ENCODE measurements at regions not wholly inside any gene's neighbourhood (a gene's known extent, or its start where the extent isn't known, plus 50 kb on each side); places are given as distances from the start of the nearest gene placed in this dataset.

DNA sequence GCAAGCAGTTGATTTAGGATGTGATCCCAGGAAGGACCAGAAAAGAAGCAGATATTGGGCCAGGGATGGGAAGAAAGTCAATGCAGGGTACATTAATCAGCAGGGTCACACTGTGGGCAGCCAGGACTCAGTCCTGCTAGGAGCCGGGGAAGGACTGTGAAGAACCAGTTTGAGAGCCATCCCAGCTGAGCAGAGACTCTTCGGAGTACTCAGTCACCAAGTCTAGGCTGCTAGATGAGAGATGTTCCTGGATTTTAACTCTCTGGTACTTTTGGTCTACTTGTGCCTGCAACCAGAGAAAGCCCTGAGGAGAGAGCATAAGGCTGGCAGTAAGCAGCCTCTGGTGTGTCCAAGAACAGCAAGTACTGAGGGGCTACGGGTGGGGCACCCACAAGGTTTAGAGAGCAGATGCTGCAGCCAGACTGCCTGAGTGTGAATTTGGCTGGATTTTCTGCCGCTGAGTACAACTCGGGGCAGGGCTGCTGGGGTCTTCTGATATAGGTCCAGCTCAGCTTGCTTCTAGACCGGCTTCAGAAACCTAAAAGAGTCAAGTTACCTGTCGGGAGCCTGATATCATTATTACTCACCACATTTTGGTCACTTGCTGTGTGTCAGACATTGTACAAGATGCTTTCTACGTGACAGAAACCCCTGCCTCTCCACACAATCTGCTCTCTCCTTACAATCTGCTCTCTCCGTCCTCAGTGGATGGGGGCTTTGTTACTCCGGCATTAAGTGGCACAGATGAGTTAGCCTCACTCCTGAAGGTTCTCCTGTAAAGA, 250.2 kb upstream of the GAS1 start:
- TF ChIP-seq, protein P1, sequence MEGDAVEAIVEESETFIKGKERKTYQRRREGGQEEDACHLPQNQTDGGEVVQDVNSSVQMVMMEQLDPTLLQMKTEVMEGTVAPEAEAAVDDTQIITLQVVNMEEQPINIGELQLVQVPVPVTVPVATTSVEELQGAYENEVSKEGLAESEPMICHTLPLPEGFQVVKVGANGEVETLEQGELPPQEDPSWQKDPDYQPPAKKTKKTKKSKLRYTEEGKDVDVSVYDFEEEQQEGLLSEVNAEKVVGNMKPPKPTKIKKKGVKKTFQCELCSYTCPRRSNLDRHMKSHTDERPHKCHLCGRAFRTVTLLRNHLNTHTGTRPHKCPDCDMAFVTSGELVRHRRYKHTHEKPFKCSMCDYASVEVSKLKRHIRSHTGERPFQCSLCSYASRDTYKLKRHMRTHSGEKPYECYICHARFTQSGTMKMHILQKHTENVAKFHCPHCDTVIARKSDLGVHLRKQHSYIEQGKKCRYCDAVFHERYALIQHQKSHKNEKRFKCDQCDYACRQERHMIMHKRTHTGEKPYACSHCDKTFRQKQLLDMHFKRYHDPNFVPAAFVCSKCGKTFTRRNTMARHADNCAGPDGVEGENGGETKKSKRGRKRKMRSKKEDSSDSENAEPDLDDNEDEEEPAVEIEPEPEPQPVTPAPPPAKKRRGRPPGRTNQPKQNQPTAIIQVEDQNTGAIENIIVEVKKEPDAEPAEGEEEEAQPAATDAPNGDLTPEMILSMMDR (IDR thresholded peaks at IDR 0.05; ENCODE audit: low read depth, low read length, poor library complexity, severe bottlenecking) = no peak
- no peak for TF ChIP-seq EZH2phosphoT487 (IDR thresholded peaks at IDR 0.05; ENCODE audit: borderline replicate concordance, low read length)

Measured in DOHH2 (cell line).